Activated CD8-positive, alpha-beta memory T cell treated with anti-CD3 and anti-CD28 coated beads, Interleukin-2, amount 10 ng/mL, durations not matched to agents 7 days and 5 days (primary cell): ENCODE measurements at regions not wholly inside any gene's neighbourhood (a gene's known extent, or its start where the extent isn't known, plus 50 kb on each side); places are given as distances from the start of the nearest gene placed in this dataset.

Source experiments
- ATAC-seq: fragments of 150-1000 bp; cut with Tn5 transposase; one replicate; pipeline ENCODE4 v1.10.0; 2021; ENCODE audit warnings: moderate library complexity
- CTCF ChIA-PET: fragments of 350-600 bp; sonication (Branson Sonifier 250); formaldehyde crosslinking; loops from one replicate; lab custom pipeline; 2021; ENCODE audit warnings: antibody characterized with exemption; lab: Charles Lee
- DNase-seq: peaks from one replicate; pipeline ENCODE4 v3.0.0-alpha.2; 2020
- H3K27ac Mint-ChIP-seq: one replicate; pipeline ENCODE4 v1.8.0; 2021; ENCODE audit warnings: mild to moderate bottlenecking, mixed read lengths
- H3K27me3 Mint-ChIP-seq: one replicate; pipeline ENCODE4 v1.8.0; 2021; ENCODE audit warnings: mixed read lengths
- H3K36me3 Mint-ChIP-seq: one replicate; pipeline ENCODE4 v1.8.0; 2021; ENCODE audit warnings: mild to moderate bottlenecking, mixed read lengths
- H3K4me1 Mint-ChIP-seq: one replicate; pipeline ENCODE4 v1.8.0; 2021; ENCODE audit warnings: mixed read lengths
- H3K4me3 Mint-ChIP-seq: one replicate; pipeline ENCODE4 v1.8.0; 2021; ENCODE audit warnings: mild to moderate bottlenecking, moderate library complexity, mixed read lengths
- H3K9me3 Mint-ChIP-seq: one replicate; pipeline ENCODE4 v1.8.0; 2022; ENCODE audit warnings: low read depth, mixed read lengths

GRCh38 chr3:162443376-162443775, 946.8 kb downstream of the OTOL1 start:
- ATAC-seq (no peak), DNase-seq (no peak)
- no peaks in the 10 kb centered on the region for H3K4me1 Mint-ChIP-seq
- no peak overlapping the region for H3K27ac Mint-ChIP-seq
- no peaks in the 10 kb centered on the region for H3K27me3 Mint-ChIP-seq
- no peak overlapping the region for H3K4me3 Mint-ChIP-seq
- H3K9me3 Mint-ChIP-seq = peaks cover 11% of the 10 kb centered on the region
- CTCF ChIA-PET = no interaction called here
- H3K36me3 Mint-ChIP-seq = no peaks in the 10 kb centered on the region

- CTCF ChIA-PET = no interaction called here
- H3K4me3 Mint-ChIP-seq = no peak overlapping the region
- H3K36me3 Mint-ChIP-seq = no peaks in the 10 kb centered on the region
Observed at GRCh38 chr3:162468791-162469190, 972.2 kb downstream of the OTOL1 start.

GRCh38 chr3:162487138-162487537, 990.5 kb downstream of the OTOL1 start:
- ATAC-seq (no peak), DNase-seq (no peak)
- H3K4me1 Mint-ChIP-seq = no peaks in the 10 kb centered on the region
- no peak overlapping the region for H3K27ac Mint-ChIP-seq
- peaks cover 4% of the 10 kb centered on the region for H3K9me3 Mint-ChIP-seq
- H3K36me3 Mint-ChIP-seq = no peaks in the 10 kb centered on the region
- no peaks in the 10 kb centered on the region for H3K27me3 Mint-ChIP-seq
- H3K4me3 Mint-ChIP-seq = no peak overlapping the region
- CTCF ChIA-PET = interaction anchor here (1.2 kb wide), 1 partner anchor 15 kb away, joined by 3 read pairs; no protein-coding TSS in a partner anchor

More at GRCh38 chr3:162468791-162469190, 972.2 kb downstream of the OTOL1 start:
- no peaks in the 10 kb centered on the region for H3K4me1 Mint-ChIP-seq
- H3K9me3 Mint-ChIP-seq = peaks cover 9% of the 10 kb centered on the region
- no peak overlapping the region for H3K27ac Mint-ChIP-seq
- ATAC-seq = no peak
- DNase-seq = no peak
- H3K27me3 Mint-ChIP-seq = no peaks in the 10 kb centered on the region

- no peaks in the 10 kb centered on the region for H3K27me3 Mint-ChIP-seq
- peaks cover 2% of the 10 kb centered on the region for H3K9me3 Mint-ChIP-seq
- no peak for DNase-seq
- H3K4me1 Mint-ChIP-seq = no peaks in the 10 kb centered on the region
- CTCF ChIA-PET = no interaction called here
- no peak overlapping the region for H3K27ac Mint-ChIP-seq
- no peaks in the 10 kb centered on the region for H3K36me3 Mint-ChIP-seq
- no peak for ATAC-seq
- H3K4me3 Mint-ChIP-seq = no peak overlapping the region
Observed at GRCh38 chr3:162489853-162490252, 993.2 kb downstream of the OTOL1 start.

GRCh38 chr3:162491952-162492351, 995.3 kb downstream of the OTOL1 start:
- Mint-ChIP-seq H3K27ac (no peak overlapping the region), H3K4me3 (no peak overlapping the region), H3K4me1 (no peaks in the 10 kb centered on the region), H3K36me3 (no peaks in the 10 kb centered on the region), H3K27me3 (no peaks in the 10 kb centered on the region), H3K9me3 (peaks cover 2% of the 10 kb centered on the region)
- ATAC-seq = no peak
- DNase-seq = no peak
- CTCF ChIA-PET = no interaction called here

- ATAC-seq (no peak), DNase-seq (no peak)
- Mint-ChIP-seq H3K4me3 (no peak overlapping the region), H3K27ac (no peak overlapping the region), H3K4me1 (no peaks in the 10 kb centered on the region), H3K9me3 (peaks cover 2% of the 10 kb centered on the region), H3K36me3 (no peaks in the 10 kb centered on the region), H3K27me3 (no peaks in the 10 kb centered on the region)
- CTCF ChIA-PET = no interaction called here
Observed at GRCh38 chr3:162492446-162493081, 996.0 kb downstream of the OTOL1 start.

GRCh38 chr3:162498626-162499025, 1002.0 kb downstream of the OTOL1 start:
- Mint-ChIP-seq H3K27me3 (no peaks in the 10 kb centered on the region), H3K9me3 (no peaks in the 10 kb centered on the region), H3K4me1 (no peaks in the 10 kb centered on the region), H3K27ac (no peak overlapping the region), H3K4me3 (no peak overlapping the region), H3K36me3 (no peaks in the 10 kb centered on the region)
- no peak for ATAC-seq
- CTCF ChIA-PET = no interaction called here
- no peak for DNase-seq

GRCh38 chr3:162507397-162507796, 1010.8 kb downstream of the OTOL1 start:
- CTCF ChIA-PET = no interaction called here
- H3K36me3 Mint-ChIP-seq = no peaks in the 10 kb centered on the region
- H3K9me3 Mint-ChIP-seq = peaks cover 2% of the 10 kb centered on the region
- H3K27me3 Mint-ChIP-seq = no peaks in the 10 kb centered on the region
- ATAC-seq (no peak), DNase-seq (no peak)
- H3K4me1 Mint-ChIP-seq = no peaks in the 10 kb centered on the region
- H3K27ac Mint-ChIP-seq = no peak overlapping the region
- no peak overlapping the region for H3K4me3 Mint-ChIP-seq

GRCh38 chr3:162512488-162512887, 1015.9 kb downstream of the OTOL1 start:
- Mint-ChIP-seq H3K36me3 (no peaks in the 10 kb centered on the region), H3K27ac (no peak overlapping the region), H3K27me3 (no peaks in the 10 kb centered on the region), H3K4me3 (no peak overlapping the region), H3K4me1 (no peaks in the 10 kb centered on the region), H3K9me3 (peaks cover 7% of the 10 kb centered on the region)
- CTCF ChIA-PET = no interaction called here
- DNase-seq = no peak
- no peak for ATAC-seq

- no peak for DNase-seq
- Mint-ChIP-seq H3K36me3 (no peaks in the 10 kb centered on the region), H3K27me3 (no peaks in the 10 kb centered on the region), H3K4me1 (no peaks in the 10 kb centered on the region), H3K9me3 (peaks cover 11% of the 10 kb centered on the region), H3K27ac (no peak overlapping the region), H3K4me3 (no peak overlapping the region)
- CTCF ChIA-PET = no interaction called here
- no peak for ATAC-seq
Observed at GRCh38 chr3:162517110-162517509, 1020.5 kb downstream of the OTOL1 start.

- CTCF ChIA-PET = no interaction called here
- H3K27me3 Mint-ChIP-seq = no peaks in the 10 kb centered on the region
- H3K9me3 Mint-ChIP-seq = peaks cover 4% of the 10 kb centered on the region
- no peak for ATAC-seq
- H3K36me3 Mint-ChIP-seq = no peaks in the 10 kb centered on the region
- no peak for DNase-seq
- H3K4me1 Mint-ChIP-seq = no peaks in the 10 kb centered on the region
- no peak overlapping the region for H3K4me3 Mint-ChIP-seq
- H3K27ac Mint-ChIP-seq = no peak overlapping the region
Observed at GRCh38 chr3:162521669-162522068, 1025.1 kb downstream of the OTOL1 start.

GRCh38 chr3:162525066-162525742, 1028.6 kb downstream of the OTOL1 start:
- ATAC-seq = no peak
- Mint-ChIP-seq H3K4me3 (no peak overlapping the region), H3K4me1 (no peaks in the 10 kb centered on the region), H3K36me3 (no peaks in the 10 kb centered on the region), H3K9me3 (peaks cover 9% of the 10 kb centered on the region), H3K27me3 (no peaks in the 10 kb centered on the region), H3K27ac (no peak overlapping the region)
- CTCF ChIA-PET = no interaction called here
- no peak for DNase-seq

- Mint-ChIP-seq H3K27me3 (no peaks in the 10 kb centered on the region), H3K36me3 (no peaks in the 10 kb centered on the region), H3K4me1 (no peaks in the 10 kb centered on the region), H3K4me3 (no peak overlapping the region), H3K27ac (no peak overlapping the region), H3K9me3 (peaks cover 9% of the 10 kb centered on the region)
- no peak for ATAC-seq
- DNase-seq = no peak
- CTCF ChIA-PET = no interaction called here
Observed at GRCh38 chr3:162525771-162526170, 1029.2 kb downstream of the OTOL1 start.

- H3K27me3 Mint-ChIP-seq = no peaks in the 10 kb centered on the region
- H3K4me1 Mint-ChIP-seq = no peaks in the 10 kb centered on the region
- CTCF ChIA-PET = no interaction called here
- H3K27ac Mint-ChIP-seq = no peak overlapping the region
- no peak overlapping the region for H3K4me3 Mint-ChIP-seq
- ATAC-seq (no peak), DNase-seq (no peak)
- no peaks in the 10 kb centered on the region for H3K9me3 Mint-ChIP-seq
- H3K36me3 Mint-ChIP-seq = no peaks in the 10 kb centered on the region
Observed at GRCh38 chr3:162534431-162534830, 1037.8 kb downstream of the OTOL1 start.
